AG09319 (cell line): ENCODE measurements at regions not wholly inside any gene's neighbourhood (a gene's known extent, or its start where the extent isn't known, plus 50 kb on each side); places are given as distances from the start of the nearest gene placed in this dataset.

ENCODE experiments used
- DNase-seq: peaks from one replicate; pipeline ENCODE4 v3.0.0-alpha.2; 2010; ENCODE audit warnings: low read depth; ENCODE audit errors: extremely low read depth
- TF ChIP-seq, protein P1 (sequence below): IDR thresholded peaks from 2 replicates; pipeline ENCODE4 v1.5.1; 2011; ENCODE audit warnings: low read depth, mild to moderate bottlenecking, inconsistent platforms, low read length, moderate library complexity

DNA sequence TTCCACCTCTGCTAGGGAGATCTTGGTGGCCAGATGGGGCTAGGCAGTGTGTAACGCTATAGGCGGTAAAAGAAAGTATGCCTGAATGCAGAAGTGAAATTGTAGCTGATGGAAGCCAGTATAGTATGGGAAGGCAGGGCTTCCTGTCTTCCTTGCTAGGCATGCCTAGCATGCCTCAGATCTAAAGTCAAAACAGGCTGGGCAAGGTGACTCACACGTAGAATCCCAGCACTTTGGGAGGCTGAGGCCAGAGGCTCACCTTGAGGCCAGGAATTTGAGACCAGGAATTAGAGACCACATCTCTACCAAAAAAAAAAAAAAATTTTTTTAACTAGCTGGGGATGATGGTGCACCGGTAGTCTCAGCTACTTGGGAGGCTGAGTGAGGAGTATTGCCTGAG is 281.7 kb upstream of the MTNR1B start:
- DNase-seq, result no peak

DNA sequence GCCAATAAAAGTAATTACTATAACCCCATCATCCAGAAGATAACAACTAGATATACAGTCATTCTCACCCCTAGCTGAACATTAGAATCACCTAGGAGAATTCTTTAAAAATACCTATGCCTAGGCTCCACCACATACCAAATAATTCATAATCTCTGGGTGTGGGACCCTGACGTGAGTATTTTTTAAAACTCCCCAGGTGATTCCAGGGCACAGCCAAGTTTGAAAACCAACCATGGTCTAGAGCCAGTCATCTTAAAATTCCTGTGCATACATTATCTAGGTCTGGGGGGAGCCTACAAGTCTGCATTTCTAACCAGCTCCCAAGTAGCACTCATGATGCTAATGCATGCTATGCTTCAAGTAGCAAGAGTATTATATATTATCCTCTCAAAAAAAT is 281.0 kb upstream of the MTNR1B start:
- TF ChIP-seq, protein P1, sequence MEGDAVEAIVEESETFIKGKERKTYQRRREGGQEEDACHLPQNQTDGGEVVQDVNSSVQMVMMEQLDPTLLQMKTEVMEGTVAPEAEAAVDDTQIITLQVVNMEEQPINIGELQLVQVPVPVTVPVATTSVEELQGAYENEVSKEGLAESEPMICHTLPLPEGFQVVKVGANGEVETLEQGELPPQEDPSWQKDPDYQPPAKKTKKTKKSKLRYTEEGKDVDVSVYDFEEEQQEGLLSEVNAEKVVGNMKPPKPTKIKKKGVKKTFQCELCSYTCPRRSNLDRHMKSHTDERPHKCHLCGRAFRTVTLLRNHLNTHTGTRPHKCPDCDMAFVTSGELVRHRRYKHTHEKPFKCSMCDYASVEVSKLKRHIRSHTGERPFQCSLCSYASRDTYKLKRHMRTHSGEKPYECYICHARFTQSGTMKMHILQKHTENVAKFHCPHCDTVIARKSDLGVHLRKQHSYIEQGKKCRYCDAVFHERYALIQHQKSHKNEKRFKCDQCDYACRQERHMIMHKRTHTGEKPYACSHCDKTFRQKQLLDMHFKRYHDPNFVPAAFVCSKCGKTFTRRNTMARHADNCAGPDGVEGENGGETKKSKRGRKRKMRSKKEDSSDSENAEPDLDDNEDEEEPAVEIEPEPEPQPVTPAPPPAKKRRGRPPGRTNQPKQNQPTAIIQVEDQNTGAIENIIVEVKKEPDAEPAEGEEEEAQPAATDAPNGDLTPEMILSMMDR, result no peak

More for the DNA sequence above, 281.7 kb upstream of the MTNR1B start:
- TF ChIP-seq, protein P1, result no peak

GRCh38 chr11:92692826-92693546 is 276.5 kb upstream of the MTNR1B start:
- no peak for DNase-seq
- TF ChIP-seq, protein P1, result no peak

More for the DNA sequence above, 281.0 kb upstream of the MTNR1B start:
- DNase-seq, result no peak

- TF ChIP-seq, protein P1, result no peak
- DNase-seq, result no peak
Measured at GRCh38 chr11:92696076-92696475, 273.4 kb upstream of the MTNR1B start.

- no peak for DNase-seq
- TF ChIP-seq, protein P1, result no peak
Measured at GRCh38 chr11:92697461-92698312, 271.8 kb upstream of the MTNR1B start.

DNA sequence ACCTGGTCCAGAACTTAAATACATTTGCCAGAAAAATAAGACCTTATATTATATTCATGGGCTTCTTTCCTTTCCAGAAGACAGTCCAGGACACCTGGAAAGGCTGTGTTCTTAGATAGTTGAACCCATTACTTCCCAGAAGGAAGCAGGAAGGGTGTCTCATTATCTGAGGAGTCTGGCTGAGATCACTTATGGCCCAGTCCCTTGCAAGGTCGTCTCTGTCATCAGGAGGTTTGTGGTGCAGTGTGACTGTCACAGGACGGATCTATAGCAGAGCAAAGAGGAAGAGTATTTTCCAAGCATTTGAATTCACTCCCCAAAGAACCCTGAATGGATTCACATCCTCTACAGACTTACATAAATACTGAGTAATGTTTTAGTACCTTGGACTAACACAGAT is 270.7 kb upstream of the MTNR1B start:
- DNase-seq, result no peak
- TF ChIP-seq, protein P1, result no peak

- DNase-seq, result no peak
- TF ChIP-seq, protein P1, result no peak
Measured at GRCh38 chr11:92702037-92702804, 267.2 kb upstream of the MTNR1B start.
